GM04504 (cell line): ENCODE measurements at regions not wholly inside any gene's neighbourhood (a gene's known extent, or its start where the extent isn't known, plus 50 kb on each side); places are given as distances from the start of the nearest gene placed in this dataset.
"Not testable (repeated sequence)": the region's sequence is repeated elsewhere in the genome, so short reads cannot be mapped to it uniquely, and the experiment has no call there.

Experiments
- DNase-seq: peaks from one replicate; pipeline ENCODE4 v3.0.0-alpha.2; 2012; ENCODE audit warnings: low read depth

- no peak for DNase-seq
Observed at GRCh38 chr21:20151741-20152140, 846.5 kb upstream of the NCAM2 start.

- DNase-seq = no peak
Observed at GRCh38 chr21:20163167-20163566, 835.0 kb upstream of the NCAM2 start.

GRCh38 chr21:20167059-20167458, 831.1 kb upstream of the NCAM2 start:
- no peak for DNase-seq

GRCh38 chr21:20169812-20170576, 828.2 kb upstream of the NCAM2 start:
- DNase-seq = no peak

- DNase-seq = no peak
Observed at GRCh38 chr21:20186186-20186585, 812.0 kb upstream of the NCAM2 start.

- no peak for DNase-seq
Observed at GRCh38 chr21:20187028-20187427, 811.2 kb upstream of the NCAM2 start.

GRCh38 chr21:20201323-20201722, 796.9 kb upstream of the NCAM2 start:
- DNase-seq = not testable (repeated sequence)

GRCh38 chr21:20207335-20207734, 790.9 kb upstream of the NCAM2 start:
- DNase-seq = no peak

- DNase-seq = no peak
Observed at GRCh38 chr21:20215959-20216358, 782.2 kb upstream of the NCAM2 start.

GRCh38 chr21:20220586-20220985, 777.6 kb upstream of the NCAM2 start:
- DNase-seq = no peak

- DNase-seq = not testable (repeated sequence)
Observed at GRCh38 chr21:20221981-20222380, 776.2 kb upstream of the NCAM2 start.

- not testable (repeated sequence) for DNase-seq
Observed at GRCh38 chr21:20236649-20237048, 761.6 kb upstream of the NCAM2 start.

- no peak for DNase-seq
Observed at GRCh38 chr21:20249401-20249800, 748.8 kb upstream of the NCAM2 start.

- no peak for DNase-seq
Observed at GRCh38 chr21:20250337-20250736, 747.9 kb upstream of the NCAM2 start.

- DNase-seq = no peak
Observed at GRCh38 chr21:20253261-20253660, 744.9 kb upstream of the NCAM2 start.

- DNase-seq = no peak
Observed at GRCh38 chr21:20254964-20255363, 743.2 kb upstream of the NCAM2 start.

- no peak for DNase-seq
Observed at GRCh38 chr21:20257052-20257740, 741.0 kb upstream of the NCAM2 start.

- DNase-seq = no peak
Observed at GRCh38 chr21:20258542-20258941, 739.7 kb upstream of the NCAM2 start.

- DNase-seq = no peak
Observed at GRCh38 chr21:20259031-20259867, 739.0 kb upstream of the NCAM2 start.

GRCh38 chr21:20260124-20260523, 738.1 kb upstream of the NCAM2 start:
- DNase-seq = no peak

GRCh38 chr21:20261364-20261763, 736.8 kb upstream of the NCAM2 start:
- no peak for DNase-seq

GRCh38 chr21:20265707-20266440, 732.3 kb upstream of the NCAM2 start:
- no peak for DNase-seq
